GM23338 (cell line): ENCODE measurements at regions not wholly inside any gene's neighbourhood (a gene's known extent, or its start where the extent isn't known, plus 50 kb on each side); places are given as distances from the start of the nearest gene placed in this dataset.

Source experiments
- ATAC-seq: fragments of 200-7000 bp; cut with Tn5 transposase; 3 replicates; pipeline ENCODE4 v1.9.1; 2020
- DNase-seq: peaks from one replicate; pipeline ENCODE4 v3.0.0-alpha.2; 2015; ENCODE audit warnings: low spot score
- H2AFZ ChIP-seq: fragments of 200-600 bp; sonication (generic); 2 replicates; pipeline ENCODE4 v1.8.0; 2016; ENCODE audit warnings: antibody characterized with exemption, mild to moderate bottlenecking, moderate library complexity
- H3F3A ChIP-seq: fragments of 200-600 bp; sonication (generic); replicated peaks from 2 replicates; pipeline ENCODE4 v1.8.0; 2017; ENCODE audit warnings: antibody characterized with exemption, mixed run types, low read depth
- H3K27ac ChIP-seq: fragments of 200-600 bp; sonication (generic); 2 replicates; pipeline ENCODE4 v1.6.1; 2016; ENCODE audit warnings: low read depth
- H3K27me3 ChIP-seq: fragments of 200-600 bp; sonication (generic); 2 replicates; pipeline ENCODE4 v1.8.0; 2016; ENCODE audit warnings: mild to moderate bottlenecking, mixed run types, moderate library complexity; ENCODE audit not compliant: insufficient read depth
- H3K36me3 ChIP-seq: fragments of 200-600 bp; sonication (generic); 2 replicates; pipeline ENCODE4 v1.8.0; 2016; ENCODE audit warnings: mild to moderate bottlenecking; ENCODE audit not compliant: insufficient read depth
- H3K4me1 ChIP-seq: fragments of 200-600 bp; sonication (generic); 2 replicates; pipeline ENCODE4 v1.8.0; 2016; ENCODE audit warnings: mild to moderate bottlenecking, moderate library complexity; ENCODE audit not compliant: insufficient read depth
- H3K4me2 ChIP-seq: fragments of 200-600 bp; sonication (generic); 2 replicates; pipeline ENCODE4 v1.7.1; 2017; ENCODE audit warnings: mixed run types
- H3K4me3 ChIP-seq: fragments of 200-600 bp; sonication (generic); 2 replicates; pipeline ENCODE4 v1.6.1; 2016; ENCODE audit warnings: mixed run types
- H3K79me2 ChIP-seq: fragments of 200-600 bp; sonication (generic); replicated peaks from 2 replicates; pipeline ENCODE4 v1.8.0; 2017; ENCODE audit warnings: mild to moderate bottlenecking; ENCODE audit not compliant: insufficient read depth
- H3K9me2 ChIP-seq: fragments of 200-600 bp; sonication (generic); 2 replicates; pipeline ENCODE4 v1.8.0; 2017; ENCODE audit not compliant: insufficient read depth
- H4K20me1 ChIP-seq: fragments of 200-600 bp; sonication (generic); replicated peaks from 2 replicates; pipeline ENCODE4 v1.8.0; 2017; ENCODE audit warnings: mild to moderate bottlenecking; ENCODE audit not compliant: insufficient read depth
- H3K27ac Mint-ChIP-seq: 2 replicates; pipeline ENCODE4 v1.8.0; 2020; ENCODE audit warnings: inconsistent platforms, mild to moderate bottlenecking, moderate library complexity, mixed read lengths
- H3K27me3 Mint-ChIP-seq: 3 replicates; pipeline ENCODE4 v1.8.0; 2022; ENCODE audit warnings: low read depth, mild to moderate bottlenecking, moderate library complexity, mixed read lengths, inconsistent platforms; ENCODE audit not compliant: insufficient read depth, poor library complexity
- H3K36me3 Mint-ChIP-seq: 3 replicates; pipeline ENCODE4 v1.8.0; 2021; ENCODE audit warnings: low read depth, mild to moderate bottlenecking, inconsistent platforms, moderate library complexity, mixed read lengths
- H3K4me1 Mint-ChIP-seq: 3 replicates; pipeline ENCODE4 v1.8.0; 2020; ENCODE audit warnings: mild to moderate bottlenecking, inconsistent platforms, mixed read lengths
- H3K4me3 Mint-ChIP-seq: 3 replicates; pipeline ENCODE4 v1.8.0; 2021; ENCODE audit warnings: moderate library complexity, mild to moderate bottlenecking, inconsistent platforms, mixed read lengths
- H3K9me3 Mint-ChIP-seq: 3 replicates; pipeline ENCODE4 v1.8.0; 2020; ENCODE audit warnings: moderate library complexity, mild to moderate bottlenecking, inconsistent platforms, mixed read lengths
- CREB1 ChIP-seq: fragments of 250-450 bp; sonication (Bioruptor Pico); IDR thresholded peaks from 2 replicates; pipeline ENCODE4 v1.5.0; 2020; ENCODE audit warnings: low read depth, mild to moderate bottlenecking, moderate library complexity
- CTCF ChIP-seq, 2 experiments: fragments of 200-600 bp in 1 of 2; sonication (generic) in 1 of 2; conservative IDR thresholded peaks; 2 replicates each; pipeline versions ENCODE4 v1.5.1 to v1.6.1; 2016 to 2017; ENCODE audit warnings: antibody characterized with exemption in 2 of 2, low read depth in 2 of 2, mild to moderate bottlenecking in 2 of 2, moderate library complexity in 1 of 2
- ETS1 ChIP-seq: IDR thresholded peaks from 2 replicates; pipeline ENCODE4 v1.6.1; 2016; ENCODE audit warnings: antibody characterized with exemption
- EZH2 ChIP-seq: fragments of 200-600 bp; sonication (generic); IDR thresholded peaks from one replicate; pipeline ENCODE4 v1.8.0; 2017; ENCODE audit warnings: antibody characterized with exemption, mild to moderate bottlenecking, low read depth; ENCODE audit not compliant: unreplicated experiment
- EZH2phosphoT487 ChIP-seq: fragments of 200-600 bp; sonication (generic); IDR thresholded peaks from one replicate; pipeline ENCODE4 v1.8.1; 2018; ENCODE audit warnings: antibody characterized with exemption; ENCODE audit not compliant: unreplicated experiment
- JUNB ChIP-seq: IDR thresholded peaks from one replicate; pipeline ENCODE4 v1.6.1; 2016; ENCODE audit warnings: antibody characterized with exemption; ENCODE audit not compliant: unreplicated experiment
- NANOG ChIP-seq: IDR thresholded peaks from 2 replicates; pipeline ENCODE4 v1.6.1; 2016; ENCODE audit warnings: antibody characterized with exemption, borderline replicate concordance
- POLR2AphosphoS5 ChIP-seq: IDR thresholded peaks from 2 replicates; pipeline ENCODE4 v1.6.1; 2016; ENCODE audit warnings: antibody characterized with exemption, low read depth
- REST ChIP-seq: IDR thresholded peaks from one replicate; pipeline ENCODE4 v1.6.1; 2018; ENCODE audit warnings: antibody characterized with exemption; ENCODE audit not compliant: unreplicated experiment
- STAT1 ChIP-seq: IDR thresholded peaks from one replicate; pipeline ENCODE4 v1.6.1; 2016; ENCODE audit warnings: antibody characterized with exemption; ENCODE audit not compliant: unreplicated experiment
- ZNF114 ChIP-seq: fragments of 250-450 bp; sonication (Bioruptor Pico); IDR thresholded peaks from 2 replicates; pipeline ENCODE4 v1.5.0; 2020; ENCODE audit warnings: mild to moderate bottlenecking, moderate library complexity

- TF ChIP-seq STAT1 (no peak), EZH2 (no peak), CREB1 (no peak), ZNF114 (CRISPR knock-in tag) (no peak), EZH2phosphoT487 (no peak), ETS1 (no peak), POLR2AphosphoS5 (no peak), NANOG (no peak), REST (no peak), CTCF (conservative IDR thresholded peaks at IDR 0.05; ENCODE audit: low read depth in 2 of 2) (no peak), JUNB (no peak)
These were observed 417.5 kb upstream of the OPRM1 start (continued) for GRCh38 chr6:153621491-153621890.

GRCh38 chr6:153621070-153621469 lies 418.0 kb upstream of the OPRM1 start:
- H3K9me3 Mint-ChIP-seq: no peaks in the 10 kb centered on the region
- H3K4me1 Mint-ChIP-seq: peaks cover 6% of the 10 kb centered on the region
- H3K4me3 Mint-ChIP-seq: no peak overlapping the region
- H3F3A ChIP-seq: no peaks in the 10 kb centered on the region
- no peaks in the 10 kb centered on the region for H3K79me2 ChIP-seq
- H3K27ac Mint-ChIP-seq: no peak overlapping the region
- no peaks in the 10 kb centered on the region for H3K27me3 ChIP-seq
- no peak overlapping the region for H3K27ac ChIP-seq
- H2AFZ ChIP-seq: no peak overlapping the region
- TF ChIP-seq NANOG: no peak
- TF ChIP-seq POLR2AphosphoS5: no peak
- TF ChIP-seq REST: no peak
- no peak for TF ChIP-seq STAT1
- no peak for TF ChIP-seq EZH2phosphoT487
- no peak for TF ChIP-seq EZH2
- no peaks in the 10 kb centered on the region for H4K20me1 ChIP-seq
- ATAC-seq (no peak), DNase-seq (no peak)
- H3K36me3 Mint-ChIP-seq: no peaks in the 10 kb centered on the region
- H3K4me2 ChIP-seq: no peak overlapping the region
- H3K4me3 ChIP-seq: no peak overlapping the region
- H3K36me3 ChIP-seq: no peaks in the 10 kb centered on the region
- peaks cover 2% of the 10 kb centered on the region for H3K27me3 Mint-ChIP-seq
- no peaks in the 10 kb centered on the region for H3K9me2 ChIP-seq
- H3K4me1 ChIP-seq: 0 out of 2 replicates have a peak, but pooled peaks cover 5% of the 10 kb centered on the region
